NCI-H526 treated with DMSO at 0.1 percent for 48 hours (cell line): ENCODE measurements at regions not wholly inside any gene's neighbourhood (a gene's known extent, or its start where the extent isn't known, plus 50 kb on each side); places are given as distances from the start of the nearest gene placed in this dataset.
"Not testable (repeated sequence)": the region's sequence is repeated elsewhere in the genome, so short reads cannot be mapped to it uniquely, and the experiment has no call there.

Experiments used
- DNase-seq: peaks from one replicate; lab custom pipeline; 2025; lab: John Stamatoyannopoulos, UW

GRCh38 chr5:29247346-29248028, 1946.0 kb upstream of the CDH6 start:
- DNase-seq, result no peak

GRCh38 chr5:29240379-29240778, 1953.1 kb upstream of the CDH6 start:
- DNase-seq, result no peak

- DNase-seq, result no peak
Observed at GRCh38 chr5:29239606-29240005, 1953.9 kb upstream of the CDH6 start.

- no peak for DNase-seq
Observed at GRCh38 chr5:29238115-29238514, 1955.4 kb upstream of the CDH6 start.

GRCh38 chr5:29231154-29231553, 1962.3 kb upstream of the CDH6 start:
- no peak for DNase-seq

GRCh38 chr5:29230591-29230990, 1962.9 kb upstream of the CDH6 start:
- DNase-seq, result no peak

- DNase-seq, result no peak
Observed at GRCh38 chr5:29229461-29229860, 1964.0 kb upstream of the CDH6 start.

GRCh38 chr5:29218138-29218537, 1975.3 kb upstream of the CDH6 start:
- DNase-seq, result no peak

GRCh38 chr5:29214839-29215238, 1978.6 kb upstream of the CDH6 start:
- no peak for DNase-seq

- no peak for DNase-seq
Observed at GRCh38 chr5:29213475-29213874, 1980.0 kb upstream of the CDH6 start.

GRCh38 chr5:29208024-29208423, 1985.5 kb upstream of the CDH6 start:
- DNase-seq, result no peak

GRCh38 chr5:29203049-29203448, 1990.4 kb upstream of the CDH6 start:
- DNase-seq, result no peak

- no peak for DNase-seq
Observed at GRCh38 chr5:29197631-29198454, 1995.6 kb upstream of the CDH6 start.

- no peak for DNase-seq
Observed at GRCh38 chr5:29193972-29194371, 1999.5 kb upstream of the CDH6 start.

GRCh38 chr5:29191269-29192048, 2002.0 kb upstream of the CDH6 start:
- peak; percentile 6 for DNase-seq

GRCh38 chr5:29190398-29190797, 2003.1 kb upstream of the CDH6 start:
- DNase-seq, result not testable (repeated sequence)

GRCh38 chr5:29186380-29186779, 2007.1 kb upstream of the CDH6 start:
- not testable (repeated sequence) for DNase-seq

- DNase-seq, result no peak
Observed at GRCh38 chr5:29185558-29185957, 2007.9 kb upstream of the CDH6 start.

GRCh38 chr5:29175774-29176173, 2017.7 kb upstream of the CDH6 start:
- DNase-seq, result no peak

GRCh38 chr5:29170599-29170998, 2022.9 kb upstream of the CDH6 start:
- no peak for DNase-seq

- DNase-seq, result no peak
Observed at GRCh38 chr5:29169886-29170285, 2023.6 kb upstream of the CDH6 start.

- no peak for DNase-seq
Observed at GRCh38 chr5:29162297-29162696, 2031.2 kb upstream of the CDH6 start.
